ENCODE measurements at regions not wholly inside any gene's neighbourhood (a gene's known extent, or its start where the extent isn't known, plus 50 kb on each side); places are given as distances from the start of the nearest gene placed in this dataset.

GRCh38 chr2:4549666-4550210 lies 846.4 kb downstream of the DCDC2C start:
- Mint-ChIP-seq H3K27me3 (ENCODE audit: unreplicated experiment) (no peaks in the 10 kb centered on the region), H3K4me1 (ENCODE audit: unreplicated experiment) (no peaks in the 10 kb centered on the region), H3K9me3 (ENCODE audit: unreplicated experiment) (no peaks in the 10 kb centered on the region), H3K27ac (ENCODE audit: unreplicated experiment) (no peak overlapping the region), H3K36me3 (ENCODE audit: unreplicated experiment) (no peaks in the 10 kb centered on the region), H3K4me3 (ENCODE audit: unreplicated experiment) (no peak overlapping the region)
- TF ChIP-seq, protein P1, sequence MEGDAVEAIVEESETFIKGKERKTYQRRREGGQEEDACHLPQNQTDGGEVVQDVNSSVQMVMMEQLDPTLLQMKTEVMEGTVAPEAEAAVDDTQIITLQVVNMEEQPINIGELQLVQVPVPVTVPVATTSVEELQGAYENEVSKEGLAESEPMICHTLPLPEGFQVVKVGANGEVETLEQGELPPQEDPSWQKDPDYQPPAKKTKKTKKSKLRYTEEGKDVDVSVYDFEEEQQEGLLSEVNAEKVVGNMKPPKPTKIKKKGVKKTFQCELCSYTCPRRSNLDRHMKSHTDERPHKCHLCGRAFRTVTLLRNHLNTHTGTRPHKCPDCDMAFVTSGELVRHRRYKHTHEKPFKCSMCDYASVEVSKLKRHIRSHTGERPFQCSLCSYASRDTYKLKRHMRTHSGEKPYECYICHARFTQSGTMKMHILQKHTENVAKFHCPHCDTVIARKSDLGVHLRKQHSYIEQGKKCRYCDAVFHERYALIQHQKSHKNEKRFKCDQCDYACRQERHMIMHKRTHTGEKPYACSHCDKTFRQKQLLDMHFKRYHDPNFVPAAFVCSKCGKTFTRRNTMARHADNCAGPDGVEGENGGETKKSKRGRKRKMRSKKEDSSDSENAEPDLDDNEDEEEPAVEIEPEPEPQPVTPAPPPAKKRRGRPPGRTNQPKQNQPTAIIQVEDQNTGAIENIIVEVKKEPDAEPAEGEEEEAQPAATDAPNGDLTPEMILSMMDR (IDR thresholded peaks at IDR 0.05) = no peak
- DNase-seq (ENCODE audit: extremely low spot score, unreplicated experiment) = no peak

DNA sequence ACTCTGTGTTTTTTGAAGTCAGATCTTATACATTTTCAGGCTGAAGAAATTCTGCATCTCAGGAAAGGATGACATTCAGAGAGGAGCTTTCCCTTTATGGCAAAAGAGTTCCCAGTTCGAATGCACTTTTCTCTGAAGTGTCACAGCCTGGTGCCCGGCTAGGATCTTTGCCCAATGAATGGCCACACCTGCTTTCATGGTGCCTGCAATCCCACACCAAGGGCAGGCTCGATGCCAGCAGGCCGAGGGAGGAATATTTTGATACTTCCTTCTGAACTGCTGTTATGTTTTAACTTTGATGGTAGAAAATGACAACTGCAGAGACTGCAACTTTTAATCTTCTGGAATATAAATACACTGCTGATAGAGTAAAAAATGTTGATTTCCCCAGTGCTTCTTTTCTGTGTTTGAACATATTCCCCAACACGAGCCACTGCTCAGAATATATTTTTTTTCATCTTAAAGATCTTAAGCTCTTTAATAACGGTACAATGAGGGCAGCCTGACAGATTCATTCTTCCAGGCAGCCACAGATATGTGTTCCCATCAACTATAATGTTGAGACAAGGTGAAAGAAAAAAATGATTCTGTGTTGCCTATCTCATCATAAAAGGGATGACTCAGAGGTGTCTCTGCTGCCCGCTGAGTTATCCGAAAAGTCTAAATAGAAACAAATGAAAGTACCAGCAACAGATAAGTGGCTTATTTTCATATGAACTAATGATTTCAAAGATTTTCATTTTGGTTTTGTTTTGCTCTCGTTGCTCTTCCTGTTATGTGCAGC lies 848.5 kb downstream of the DCDC2C start:
- no peak overlapping the region for H3K4me3 Mint-ChIP-seq (ENCODE audit: unreplicated experiment)
- no peak overlapping the region for H3K27ac Mint-ChIP-seq (ENCODE audit: unreplicated experiment)
- no peaks in the 10 kb centered on the region for H3K27me3 Mint-ChIP-seq (ENCODE audit: unreplicated experiment)
- H3K4me1 Mint-ChIP-seq (ENCODE audit: unreplicated experiment) = no peaks in the 10 kb centered on the region
- H3K9me3 Mint-ChIP-seq (ENCODE audit: unreplicated experiment) = no peaks in the 10 kb centered on the region
- no peak for DNase-seq (ENCODE audit: extremely low spot score, unreplicated experiment)
- TF ChIP-seq, protein P1 (IDR thresholded peaks at IDR 0.05) = no peak
- H3K36me3 Mint-ChIP-seq (ENCODE audit: unreplicated experiment) = no peaks in the 10 kb centered on the region

GRCh38 chr2:4553241-4553640 lies 849.9 kb downstream of the DCDC2C start:
- no peaks in the 10 kb centered on the region for H3K36me3 Mint-ChIP-seq (ENCODE audit: unreplicated experiment)
- H3K4me1 Mint-ChIP-seq (ENCODE audit: unreplicated experiment) = no peaks in the 10 kb centered on the region
- H3K27me3 Mint-ChIP-seq (ENCODE audit: unreplicated experiment) = no peaks in the 10 kb centered on the region
- H3K27ac Mint-ChIP-seq (ENCODE audit: unreplicated experiment) = no peak overlapping the region
- DNase-seq (ENCODE audit: extremely low spot score, unreplicated experiment) = no peak
- TF ChIP-seq, protein P1 (IDR thresholded peaks at IDR 0.05) = no peak
- H3K4me3 Mint-ChIP-seq (ENCODE audit: unreplicated experiment) = no peak overlapping the region
- H3K9me3 Mint-ChIP-seq (ENCODE audit: unreplicated experiment) = no peaks in the 10 kb centered on the region

GRCh38 chr2:4556135-4556896 lies 852.9 kb downstream of the DCDC2C start:
- no peak for DNase-seq (ENCODE audit: extremely low spot score, unreplicated experiment)
- H3K27me3 Mint-ChIP-seq (ENCODE audit: unreplicated experiment) = no peaks in the 10 kb centered on the region
- H3K9me3 Mint-ChIP-seq (ENCODE audit: unreplicated experiment) = no peaks in the 10 kb centered on the region
- no peak overlapping the region for H3K4me3 Mint-ChIP-seq (ENCODE audit: unreplicated experiment)
- peaks cover 2% of the 10 kb centered on the region for H3K4me1 Mint-ChIP-seq (ENCODE audit: unreplicated experiment)
- TF ChIP-seq, protein P1 (IDR thresholded peaks at IDR 0.05) = no peak
- H3K27ac Mint-ChIP-seq (ENCODE audit: unreplicated experiment) = no peak overlapping the region
- no peaks in the 10 kb centered on the region for H3K36me3 Mint-ChIP-seq (ENCODE audit: unreplicated experiment)

GRCh38 chr2:4561196-4561595 lies 857.8 kb downstream of the DCDC2C start:
- no peaks in the 10 kb centered on the region for H3K27me3 Mint-ChIP-seq (ENCODE audit: unreplicated experiment)
- no peak overlapping the region for H3K4me3 Mint-ChIP-seq (ENCODE audit: unreplicated experiment)
- no peaks in the 10 kb centered on the region for H3K36me3 Mint-ChIP-seq (ENCODE audit: unreplicated experiment)
- no peak overlapping the region for H3K27ac Mint-ChIP-seq (ENCODE audit: unreplicated experiment)
- H3K9me3 Mint-ChIP-seq (ENCODE audit: unreplicated experiment) = no peaks in the 10 kb centered on the region
- peaks cover 3% of the 10 kb centered on the region for H3K4me1 Mint-ChIP-seq (ENCODE audit: unreplicated experiment)
- TF ChIP-seq, protein P1 (IDR thresholded peaks at IDR 0.05) = no peak
- DNase-seq (ENCODE audit: extremely low spot score, unreplicated experiment) = no peak

Measured in osteocyte (in vitro differentiated cells).